ENCODE measurements at regions not wholly inside any gene's neighbourhood (a gene's known extent, or its start where the extent isn't known, plus 50 kb on each side); places are given as distances from the start of the nearest gene placed in this dataset.

DNA sequence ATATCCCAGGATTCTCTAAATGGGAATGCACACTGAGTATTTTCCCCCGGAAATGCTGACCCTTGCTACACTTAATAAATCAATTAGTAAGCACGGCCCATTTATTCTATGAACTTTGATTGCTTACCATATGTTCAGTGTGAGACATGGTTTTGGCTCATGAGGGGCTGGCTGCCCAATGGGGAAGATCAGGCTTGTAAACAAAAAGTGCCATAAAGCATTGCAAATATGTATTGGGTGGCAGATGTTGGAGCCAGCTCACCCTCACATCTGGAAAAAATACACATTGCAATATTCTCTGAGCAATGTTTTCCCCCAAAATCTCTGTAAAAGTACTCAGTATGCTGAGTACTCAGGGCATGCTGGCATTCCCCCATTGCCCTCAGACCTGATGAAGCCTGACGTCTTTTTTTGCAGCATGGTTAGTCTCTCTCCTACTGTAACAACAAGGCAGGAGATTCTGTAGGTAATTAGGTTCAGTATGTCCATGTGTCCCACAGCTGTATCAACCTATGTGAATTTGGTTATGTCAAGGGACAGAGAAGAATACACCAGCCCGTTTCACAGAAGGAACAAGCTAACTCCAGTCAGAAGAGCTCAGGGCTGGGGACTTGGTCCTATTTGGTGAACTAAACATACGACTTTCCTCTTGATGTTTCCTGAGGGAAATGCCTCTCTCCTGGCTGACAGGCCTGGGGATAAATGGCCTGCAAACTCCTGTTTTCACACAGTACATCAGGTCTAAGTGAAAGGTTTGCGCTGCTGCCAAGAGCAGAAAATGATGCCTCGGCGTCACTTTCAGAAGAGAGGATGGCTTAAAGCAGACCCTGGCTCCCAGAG is 202.4 kb downstream of the INSIG2 start:
- TF ChIP-seq, protein P1, sequence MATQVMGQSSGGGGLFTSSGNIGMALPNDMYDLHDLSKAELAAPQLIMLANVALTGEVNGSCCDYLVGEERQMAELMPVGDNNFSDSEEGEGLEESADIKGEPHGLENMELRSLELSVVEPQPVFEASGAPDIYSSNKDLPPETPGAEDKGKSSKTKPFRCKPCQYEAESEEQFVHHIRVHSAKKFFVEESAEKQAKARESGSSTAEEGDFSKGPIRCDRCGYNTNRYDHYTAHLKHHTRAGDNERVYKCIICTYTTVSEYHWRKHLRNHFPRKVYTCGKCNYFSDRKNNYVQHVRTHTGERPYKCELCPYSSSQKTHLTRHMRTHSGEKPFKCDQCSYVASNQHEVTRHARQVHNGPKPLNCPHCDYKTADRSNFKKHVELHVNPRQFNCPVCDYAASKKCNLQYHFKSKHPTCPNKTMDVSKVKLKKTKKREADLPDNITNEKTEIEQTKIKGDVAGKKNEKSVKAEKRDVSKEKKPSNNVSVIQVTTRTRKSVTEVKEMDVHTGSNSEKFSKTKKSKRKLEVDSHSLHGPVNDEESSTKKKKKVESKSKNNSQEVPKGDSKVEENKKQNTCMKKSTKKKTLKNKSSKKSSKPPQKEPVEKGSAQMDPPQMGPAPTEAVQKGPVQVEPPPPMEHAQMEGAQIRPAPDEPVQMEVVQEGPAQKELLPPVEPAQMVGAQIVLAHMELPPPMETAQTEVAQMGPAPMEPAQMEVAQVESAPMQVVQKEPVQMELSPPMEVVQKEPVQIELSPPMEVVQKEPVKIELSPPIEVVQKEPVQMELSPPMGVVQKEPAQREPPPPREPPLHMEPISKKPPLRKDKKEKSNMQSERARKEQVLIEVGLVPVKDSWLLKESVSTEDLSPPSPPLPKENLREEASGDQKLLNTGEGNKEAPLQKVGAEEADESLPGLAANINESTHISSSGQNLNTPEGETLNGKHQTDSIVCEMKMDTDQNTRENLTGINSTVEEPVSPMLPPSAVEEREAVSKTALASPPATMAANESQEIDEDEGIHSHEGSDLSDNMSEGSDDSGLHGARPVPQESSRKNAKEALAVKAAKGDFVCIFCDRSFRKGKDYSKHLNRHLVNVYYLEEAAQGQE (IDR thresholded peaks at IDR 0.05; ENCODE audit: borderline replicate concordance): no peak
- TF ChIP-seq POLR2AphosphoS5 (IDR thresholded peaks at IDR 0.05) (no peak), TAF1 (IDR thresholded peaks at IDR 0.05; ENCODE audit: low read depth) (no peak), EP300 (conservative IDR thresholded peaks at IDR 0.05; ENCODE audit: poor library complexity, severe bottlenecking) (no peak), EZH2 (IDR thresholded peaks at IDR 0.05; ENCODE audit: borderline replicate concordance, insufficient read depth, low read length, poor library complexity, severe bottlenecking) (no peak)
- TF ChIP-seq, protein P2, sequence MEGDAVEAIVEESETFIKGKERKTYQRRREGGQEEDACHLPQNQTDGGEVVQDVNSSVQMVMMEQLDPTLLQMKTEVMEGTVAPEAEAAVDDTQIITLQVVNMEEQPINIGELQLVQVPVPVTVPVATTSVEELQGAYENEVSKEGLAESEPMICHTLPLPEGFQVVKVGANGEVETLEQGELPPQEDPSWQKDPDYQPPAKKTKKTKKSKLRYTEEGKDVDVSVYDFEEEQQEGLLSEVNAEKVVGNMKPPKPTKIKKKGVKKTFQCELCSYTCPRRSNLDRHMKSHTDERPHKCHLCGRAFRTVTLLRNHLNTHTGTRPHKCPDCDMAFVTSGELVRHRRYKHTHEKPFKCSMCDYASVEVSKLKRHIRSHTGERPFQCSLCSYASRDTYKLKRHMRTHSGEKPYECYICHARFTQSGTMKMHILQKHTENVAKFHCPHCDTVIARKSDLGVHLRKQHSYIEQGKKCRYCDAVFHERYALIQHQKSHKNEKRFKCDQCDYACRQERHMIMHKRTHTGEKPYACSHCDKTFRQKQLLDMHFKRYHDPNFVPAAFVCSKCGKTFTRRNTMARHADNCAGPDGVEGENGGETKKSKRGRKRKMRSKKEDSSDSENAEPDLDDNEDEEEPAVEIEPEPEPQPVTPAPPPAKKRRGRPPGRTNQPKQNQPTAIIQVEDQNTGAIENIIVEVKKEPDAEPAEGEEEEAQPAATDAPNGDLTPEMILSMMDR (IDR thresholded peaks at IDR 0.05; ENCODE audit: poor library complexity, severe bottlenecking): no peak
